ENCODE measurements at regions not wholly inside any gene's neighbourhood (a gene's known extent, or its start where the extent isn't known, plus 50 kb on each side); places are given as distances from the start of the nearest gene placed in this dataset.

- no peak for TF ChIP-seq EP300 (IDR thresholded peaks at IDR 0.05; ENCODE audit: borderline replicate concordance)
- TF ChIP-seq CEBPB (IDR thresholded peaks at IDR 0.05) = no peak
- TF ChIP-seq ZBTB7A (IDR thresholded peaks at IDR 0.05; ENCODE audit: low read depth) = no peak
- no peak for TF ChIP-seq TAF1 (IDR thresholded peaks at IDR 0.05; ENCODE audit: low read depth)
- no peak for TF ChIP-seq FOXM1 (IDR thresholded peaks at IDR 0.05; ENCODE audit: borderline replicate concordance, low read depth)
- no peak for TF ChIP-seq USF1 (IDR thresholded peaks at IDR 0.05)
- TF ChIP-seq YY1 (IDR thresholded peaks at IDR 0.05; ENCODE audit: low read depth) = no peak
- TF ChIP-seq NFIC (IDR thresholded peaks at IDR 0.05) = no peak
- TF ChIP-seq TCF12 (IDR thresholded peaks at IDR 0.05; ENCODE audit: low read depth) = no peak
- TF ChIP-seq EGR1 (IDR thresholded peaks at IDR 0.05) = no peak
- TF ChIP-seq, protein P1, sequence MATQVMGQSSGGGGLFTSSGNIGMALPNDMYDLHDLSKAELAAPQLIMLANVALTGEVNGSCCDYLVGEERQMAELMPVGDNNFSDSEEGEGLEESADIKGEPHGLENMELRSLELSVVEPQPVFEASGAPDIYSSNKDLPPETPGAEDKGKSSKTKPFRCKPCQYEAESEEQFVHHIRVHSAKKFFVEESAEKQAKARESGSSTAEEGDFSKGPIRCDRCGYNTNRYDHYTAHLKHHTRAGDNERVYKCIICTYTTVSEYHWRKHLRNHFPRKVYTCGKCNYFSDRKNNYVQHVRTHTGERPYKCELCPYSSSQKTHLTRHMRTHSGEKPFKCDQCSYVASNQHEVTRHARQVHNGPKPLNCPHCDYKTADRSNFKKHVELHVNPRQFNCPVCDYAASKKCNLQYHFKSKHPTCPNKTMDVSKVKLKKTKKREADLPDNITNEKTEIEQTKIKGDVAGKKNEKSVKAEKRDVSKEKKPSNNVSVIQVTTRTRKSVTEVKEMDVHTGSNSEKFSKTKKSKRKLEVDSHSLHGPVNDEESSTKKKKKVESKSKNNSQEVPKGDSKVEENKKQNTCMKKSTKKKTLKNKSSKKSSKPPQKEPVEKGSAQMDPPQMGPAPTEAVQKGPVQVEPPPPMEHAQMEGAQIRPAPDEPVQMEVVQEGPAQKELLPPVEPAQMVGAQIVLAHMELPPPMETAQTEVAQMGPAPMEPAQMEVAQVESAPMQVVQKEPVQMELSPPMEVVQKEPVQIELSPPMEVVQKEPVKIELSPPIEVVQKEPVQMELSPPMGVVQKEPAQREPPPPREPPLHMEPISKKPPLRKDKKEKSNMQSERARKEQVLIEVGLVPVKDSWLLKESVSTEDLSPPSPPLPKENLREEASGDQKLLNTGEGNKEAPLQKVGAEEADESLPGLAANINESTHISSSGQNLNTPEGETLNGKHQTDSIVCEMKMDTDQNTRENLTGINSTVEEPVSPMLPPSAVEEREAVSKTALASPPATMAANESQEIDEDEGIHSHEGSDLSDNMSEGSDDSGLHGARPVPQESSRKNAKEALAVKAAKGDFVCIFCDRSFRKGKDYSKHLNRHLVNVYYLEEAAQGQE (IDR thresholded peaks at IDR 0.05; ENCODE audit: low read depth) = no peak
- TF ChIP-seq, protein P2, sequence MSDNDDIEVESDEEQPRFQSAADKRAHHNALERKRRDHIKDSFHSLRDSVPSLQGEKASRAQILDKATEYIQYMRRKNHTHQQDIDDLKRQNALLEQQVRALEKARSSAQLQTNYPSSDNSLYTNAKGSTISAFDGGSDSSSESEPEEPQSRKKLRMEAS (IDR thresholded peaks at IDR 0.05) = no peak
- no peak for TF ChIP-seq CREB1 (IDR thresholded peaks at IDR 0.05; ENCODE audit: low read depth)
- TF ChIP-seq TEAD4 (IDR thresholded peaks at IDR 0.05) = no peak
- no peak for TF ChIP-seq RAD21 (IDR thresholded peaks at IDR 0.05; ENCODE audit: low read depth)
These were observed 724.9 kb upstream of the TENM4 start for GRCh38 chr11:80165744-80166143.

DNA sequence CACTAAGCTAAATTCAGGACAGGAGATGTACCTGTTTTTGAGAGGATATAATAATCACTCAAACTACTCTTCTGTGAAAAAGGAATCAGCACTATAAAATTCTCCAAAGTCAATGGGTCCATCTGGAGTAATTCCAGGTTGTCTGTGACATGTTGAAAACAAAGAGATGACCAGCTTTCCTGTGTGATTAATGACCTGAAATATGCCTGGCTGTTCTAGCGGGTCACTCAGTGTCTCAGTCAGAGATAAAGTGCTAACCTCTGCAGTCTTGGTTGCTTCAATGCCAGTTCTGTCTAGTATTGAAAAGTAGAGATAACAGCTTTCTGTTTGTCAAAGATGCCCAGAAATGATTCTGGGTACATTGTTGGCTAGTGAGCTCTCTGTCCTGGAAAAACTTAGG lies 722.6 kb upstream of the TENM4 start:
- TF ChIP-seq YY1 (IDR thresholded peaks at IDR 0.05; ENCODE audit: low read depth) = no peak
- no peak for TF ChIP-seq USF1 (IDR thresholded peaks at IDR 0.05)
- no peak for TF ChIP-seq EP300 (IDR thresholded peaks at IDR 0.05; ENCODE audit: borderline replicate concordance)
- TF ChIP-seq, protein P1 (IDR thresholded peaks at IDR 0.05; ENCODE audit: low read depth) = no peak
- TF ChIP-seq EGR1 (IDR thresholded peaks at IDR 0.05) = no peak

- no peak for TF ChIP-seq YY1 (IDR thresholded peaks at IDR 0.05; ENCODE audit: low read depth)
- no peak for TF ChIP-seq NFIC (IDR thresholded peaks at IDR 0.05)
- no peak for TF ChIP-seq EGR1 (IDR thresholded peaks at IDR 0.05)
- TF ChIP-seq TCF12 (IDR thresholded peaks at IDR 0.05; ENCODE audit: low read depth) = no peak
- no peak for TF ChIP-seq EP300 (IDR thresholded peaks at IDR 0.05; ENCODE audit: borderline replicate concordance)
- TF ChIP-seq, protein P1 (IDR thresholded peaks at IDR 0.05; ENCODE audit: low read depth) = no peak
- TF ChIP-seq FOXM1 (IDR thresholded peaks at IDR 0.05; ENCODE audit: borderline replicate concordance, low read depth) = no peak
- TF ChIP-seq, protein P2 (IDR thresholded peaks at IDR 0.05) = no peak
- no peak for TF ChIP-seq CREB1 (IDR thresholded peaks at IDR 0.05; ENCODE audit: low read depth)
- TF ChIP-seq USF1 (IDR thresholded peaks at IDR 0.05) = no peak
- TF ChIP-seq ZBTB7A (IDR thresholded peaks at IDR 0.05; ENCODE audit: low read depth) = no peak
- no peak for TF ChIP-seq TAF1 (IDR thresholded peaks at IDR 0.05; ENCODE audit: low read depth)
- TF ChIP-seq TEAD4 (IDR thresholded peaks at IDR 0.05) = no peak
- TF ChIP-seq RAD21 (IDR thresholded peaks at IDR 0.05; ENCODE audit: low read depth) = no peak
- TF ChIP-seq CEBPB (IDR thresholded peaks at IDR 0.05) = no peak
These were observed 722.2 kb upstream of the TENM4 start for GRCh38 chr11:80163011-80163410.

- TF ChIP-seq ZBTB7A (IDR thresholded peaks at IDR 0.05; ENCODE audit: low read depth) (no peak), TEAD4 (IDR thresholded peaks at IDR 0.05) (no peak), RAD21 (IDR thresholded peaks at IDR 0.05; ENCODE audit: low read depth) (no peak), TCF12 (IDR thresholded peaks at IDR 0.05; ENCODE audit: low read depth) (no peak), YY1 (IDR thresholded peaks at IDR 0.05; ENCODE audit: low read depth) (no peak), EGR1 (IDR thresholded peaks at IDR 0.05) (no peak), NFIC (IDR thresholded peaks at IDR 0.05) (no peak), CREB1 (IDR thresholded peaks at IDR 0.05; ENCODE audit: low read depth) (no peak), TAF1 (IDR thresholded peaks at IDR 0.05; ENCODE audit: low read depth) (no peak)
- TF ChIP-seq, protein P1 (IDR thresholded peaks at IDR 0.05; ENCODE audit: low read depth) = no peak
These were observed 721.6 kb upstream of the TENM4 start for GRCh38 chr11:80162387-80162786.

Data from Ishikawa (cell line).